Suprapubic skin (tissue), 4 donors: ENCODE measurements at regions not wholly inside any gene's neighbourhood (a gene's known extent, or its start where the extent isn't known, plus 50 kb on each side); places are given as distances from the start of the nearest gene placed in this dataset.

Source experiments
- DNase-seq, 2 donors: peaks; one replicate each; pipeline ENCODE4 v3.0.0-alpha.2; 2019; ENCODE audit warnings: low spot score in 2 of 2
- H3K27ac ChIP-seq: fragments of 200-600 bp; sonication (generic); one replicate; pipeline ENCODE4 v1.5.1; 2019
- H3K27me3 ChIP-seq: fragments of 200-600 bp; sonication (generic); one replicate; pipeline ENCODE4 v1.5.1; 2019
- H3K36me3 ChIP-seq: fragments of 200-600 bp; sonication (generic); one replicate; pipeline ENCODE4 v1.5.1; 2019
- H3K4me1 ChIP-seq: fragments of 200-600 bp; sonication (generic); one replicate; pipeline ENCODE4 v1.5.1; 2019
- H3K4me3 ChIP-seq: fragments of 200-600 bp; sonication (generic); one replicate; pipeline ENCODE4 v1.5.1; 2019; ENCODE audit warnings: mild to moderate bottlenecking
- H3K9me3 ChIP-seq: fragments of 200-600 bp; sonication (generic); one replicate; pipeline ENCODE4 v1.5.1; 2019
- CTCF ChIP-seq, 2 donors: fragments of 200-600 bp in 1 of 2; fragments of 450-650 bp in 1 of 2; sonication (generic) in 1 of 2; IDR thresholded peaks; one replicate each; pipeline ENCODE4 v1.5.1; 2016 to 2019; ENCODE audit warnings: antibody characterized with exemption in 2 of 2, mild to moderate bottlenecking in 1 of 2, moderate library complexity in 1 of 2
- EP300 ChIP-seq: sonication (generic); formaldehyde crosslinking; IDR thresholded peaks from one replicate; pipeline ENCODE4 v1.6.1; 2017; ENCODE audit warnings: antibody characterized with exemption
- POLR2A ChIP-seq, 2 donors: fragments of 450-650 bp; IDR thresholded peaks; one replicate each; pipeline ENCODE4 v1.6.1; 2017; ENCODE audit warnings: antibody characterized with exemption in 2 of 2, mild to moderate bottlenecking in 2 of 2, moderate library complexity in 2 of 2
- POLR2AphosphoS5 ChIP-seq, 3 donors: sonication (generic); formaldehyde crosslinking; IDR thresholded peaks; one replicate each; pipeline ENCODE4 v1.6.1; 2017; ENCODE audit warnings: antibody characterized with exemption in 3 of 3
- WGBS: methylation state at CpG from one replicate; pipeline ENCODE4 v1.1.5; 2018; 5-methylcytosine and 5-hydroxymethylcytosine counted together

GRCh38 chr22:48553694-48554308, 1273.9 kb downstream of the BRD1 start:
- WGBS: 81% methylated on average over 21 of the region's 22 CpGs
- no peaks in the 10 kb centered on the region for H3K4me1 ChIP-seq
- no peaks in the 10 kb centered on the region for H3K36me3 ChIP-seq
- no peak for DNase-seq
- H3K4me3 ChIP-seq: no peak overlapping the region
- no peak overlapping the region for H3K27ac ChIP-seq
- peaks cover 16% of the 10 kb centered on the region for H3K27me3 ChIP-seq
- TF ChIP-seq POLR2A (IDR thresholded peaks at IDR 0.05) (no peak), EP300 (no peak), CTCF (IDR thresholded peaks at IDR 0.05) (no peak), POLR2AphosphoS5 (IDR thresholded peaks at IDR 0.05) (no peak)
- H3K9me3 ChIP-seq: no peaks in the 10 kb centered on the region

GRCh38 chr22:48553119-48553518, 1274.6 kb downstream of the BRD1 start:
- TF ChIP-seq POLR2A (IDR thresholded peaks at IDR 0.05): no peak
- no peak for TF ChIP-seq CTCF (IDR thresholded peaks at IDR 0.05)
- TF ChIP-seq POLR2AphosphoS5 (IDR thresholded peaks at IDR 0.05): no peak
- no peak for TF ChIP-seq EP300
- Histone ChIP-seq H3K27me3 (peaks cover 16% of the 10 kb centered on the region), H3K9me3 (no peaks in the 10 kb centered on the region), H3K4me1 (no peaks in the 10 kb centered on the region), H3K36me3 (no peaks in the 10 kb centered on the region), H3K27ac (no peak overlapping the region), H3K4me3 (no peak overlapping the region)
- 71% methylated on average over 10 of the region's 11 CpGs for WGBS
- no peak for DNase-seq

GRCh38 chr22:48551716-48552268, 1275.9 kb downstream of the BRD1 start:
- TF ChIP-seq POLR2A (IDR thresholded peaks at IDR 0.05) (no peak), CTCF (IDR thresholded peaks at IDR 0.05) (no peak), POLR2AphosphoS5 (IDR thresholded peaks at IDR 0.05) (no peak), EP300 (no peak)
- no peaks in the 10 kb centered on the region for H3K36me3 ChIP-seq
- no peaks in the 10 kb centered on the region for H3K4me1 ChIP-seq
- peaks cover 16% of the 10 kb centered on the region for H3K27me3 ChIP-seq
- no peaks in the 10 kb centered on the region for H3K9me3 ChIP-seq
- H3K4me3 ChIP-seq: no peak overlapping the region
- no peak overlapping the region for H3K27ac ChIP-seq
- 82% methylated on average over 16 of the region's 17 CpGs for WGBS
- no peak for DNase-seq

GRCh38 chr22:48551061-48551460, 1276.6 kb downstream of the BRD1 start:
- H3K36me3 ChIP-seq: no peaks in the 10 kb centered on the region
- 89% methylated on average over 5 of the region's 10 CpGs for WGBS
- no peak overlapping the region for H3K27ac ChIP-seq
- H3K4me3 ChIP-seq: no peak overlapping the region
- DNase-seq: no peak
- TF ChIP-seq POLR2A (IDR thresholded peaks at IDR 0.05) (no peak), POLR2AphosphoS5 (IDR thresholded peaks at IDR 0.05) (no peak), EP300 (no peak), CTCF (IDR thresholded peaks at IDR 0.05) (no peak)
- peaks cover 16% of the 10 kb centered on the region for H3K27me3 ChIP-seq
- no peaks in the 10 kb centered on the region for H3K9me3 ChIP-seq
- no peaks in the 10 kb centered on the region for H3K4me1 ChIP-seq

- Histone ChIP-seq H3K36me3 (no peaks in the 10 kb centered on the region), H3K4me3 (no peak overlapping the region), H3K4me1 (no peaks in the 10 kb centered on the region), H3K27ac (no peak overlapping the region), H3K27me3 (peaks cover 3% of the 10 kb centered on the region), H3K9me3 (no peaks in the 10 kb centered on the region)
- no peak for DNase-seq
- WGBS: 96% methylated on average over 5 of the region's 8 CpGs
- no peak for TF ChIP-seq CTCF (IDR thresholded peaks at IDR 0.05)
- TF ChIP-seq EP300: no peak
- TF ChIP-seq POLR2AphosphoS5 (IDR thresholded peaks at IDR 0.05): no peak
- TF ChIP-seq POLR2A (IDR thresholded peaks at IDR 0.05): no peak
Observed at GRCh38 chr22:48548391-48548790, 1279.3 kb downstream of the BRD1 start.
